Ovary (tissue), 3 donors: ENCODE measurements at regions not wholly inside any gene's neighbourhood (a gene's known extent, or its start where the extent isn't known, plus 50 kb on each side); places are given as distances from the start of the nearest gene placed in this dataset.

Source experiments
- CTCF ChIP-seq, 3 donors: fragments of 450-650 bp in 2 of 3; fragments of 200-600 bp in 1 of 3; IDR thresholded peaks; one replicate each; pipeline versions ENCODE4 v1.5.1 to v1.8.0; 2016 to 2022; ENCODE audit warnings: antibody characterized with exemption in 3 of 3, mild to moderate bottlenecking in 1 of 3
- EP300 ChIP-seq: sonication (generic); formaldehyde crosslinking; IDR thresholded peaks from one replicate; pipeline ENCODE4 v1.6.1; 2017; ENCODE audit warnings: antibody characterized with exemption
- POLR2A ChIP-seq: fragments of 450-650 bp; IDR thresholded peaks from one replicate; pipeline ENCODE4 v1.6.1; 2017; ENCODE audit warnings: antibody characterized with exemption, mild to moderate bottlenecking, moderate library complexity
- donor health status: DM: no; HTN: no; CAD: no.

DNA sequence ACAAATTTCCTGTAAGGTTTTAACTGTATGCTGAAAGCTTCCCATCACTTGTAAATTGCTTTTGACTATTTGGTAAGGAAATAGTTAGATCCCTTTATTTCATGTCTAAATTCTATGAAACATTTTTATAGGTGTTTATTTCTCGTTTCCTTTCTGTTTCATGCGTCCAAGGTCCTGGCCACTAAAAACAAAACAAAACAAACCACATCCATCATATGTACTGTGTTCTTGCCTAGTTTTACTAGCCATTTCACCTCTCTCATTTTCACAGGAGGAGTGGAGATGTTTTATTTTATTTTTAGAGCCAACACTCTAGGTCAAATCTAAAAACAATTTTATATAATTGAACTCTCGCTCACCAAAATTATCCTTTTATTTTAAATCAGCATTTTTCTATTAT, 375.2 kb upstream of the CTSO start:
- no peak for TF ChIP-seq CTCF (IDR thresholded peaks at IDR 0.05)
- TF ChIP-seq POLR2A = no peak
- TF ChIP-seq EP300 = no peak
